SJCRH30 (cell line): ENCODE measurements at regions not wholly inside any gene's neighbourhood (a gene's known extent, or its start where the extent isn't known, plus 50 kb on each side); places are given as distances from the start of the nearest gene placed in this dataset.
"Not testable (repeated sequence)": the region's sequence is repeated elsewhere in the genome, so short reads cannot be mapped to it uniquely, and the experiment has no call there.

Experiments
- DNase-seq, 2 experiments: peaks; one replicate each; pipeline ENCODE4 v3.0.0-alpha.2; 2015 to 2020
- H3K27ac ChIP-seq: fragments of 250-450 bp; sonication (Bioruptor Pico); 2 replicates; pipeline ENCODE4 v1.5.1; 2020; ENCODE audit warnings: mild to moderate bottlenecking, moderate library complexity
- H3K27me3 ChIP-seq: fragments of 250-450 bp; sonication (Bioruptor Pico); 2 replicates; pipeline ENCODE4 v1.5.1; 2020; ENCODE audit warnings: mild to moderate bottlenecking, moderate library complexity
- H3K36me3 ChIP-seq: fragments of 250-450 bp; sonication (Bioruptor Pico); 2 replicates; pipeline ENCODE4 v1.5.1; 2020; ENCODE audit warnings: mild to moderate bottlenecking, moderate library complexity
- H3K4me1 ChIP-seq: fragments of 250-450 bp; sonication (Bioruptor Pico); 2 replicates; pipeline ENCODE4 v1.5.1; 2020; ENCODE audit warnings: mild to moderate bottlenecking, moderate library complexity
- H3K4me3 ChIP-seq: fragments of 250-450 bp; sonication (Bioruptor Pico); 2 replicates; pipeline ENCODE4 v1.5.1; 2020; ENCODE audit warnings: mild to moderate bottlenecking, moderate library complexity
- H3K9me3 ChIP-seq: fragments of 250-450 bp; sonication (Bioruptor Pico); replicated peaks from 2 replicates; pipeline ENCODE4 v1.5.1; 2020; ENCODE audit warnings: mild to moderate bottlenecking, moderate library complexity

- H3K9me3 ChIP-seq, result no peaks in the 10 kb centered on the region
- no peak overlapping the region for H3K27ac ChIP-seq
- no peaks in the 10 kb centered on the region for H3K4me1 ChIP-seq
- 0 out of 2 replicates have a peak, but pooled peaks cover 3% of the 10 kb centered on the region for H3K36me3 ChIP-seq
- no peak overlapping the region for H3K4me3 ChIP-seq
- H3K27me3 ChIP-seq, result no peaks in the 10 kb centered on the region
- no peak for DNase-seq
Measured at GRCh38 chr16:31708348-31708747, 165.3 kb upstream of the ZNF267 start.

GRCh38 chr16:31709181-31709580, 164.4 kb upstream of the ZNF267 start:
- Histone ChIP-seq H3K27me3 (no peaks in the 10 kb centered on the region), H3K36me3 (no peaks in the 10 kb centered on the region), H3K9me3 (no peaks in the 10 kb centered on the region), H3K4me1 (no peaks in the 10 kb centered on the region; the same call in 1 of the 2 replicates), H3K27ac (no peak overlapping the region), H3K4me3 (no peak overlapping the region)
- DNase-seq, result no peak

GRCh38 chr16:31710134-31710533, 163.5 kb upstream of the ZNF267 start:
- DNase-seq, result no peak
- Histone ChIP-seq H3K27me3 (no peaks in the 10 kb centered on the region), H3K9me3 (no peaks in the 10 kb centered on the region)

GRCh38 chr16:31710880-31711279, 162.7 kb upstream of the ZNF267 start:
- Histone ChIP-seq H3K27me3 (no peaks in the 10 kb centered on the region), H3K4me3 (no peak overlapping the region), H3K4me1 (no peaks in the 10 kb centered on the region; the same call in 1 of the 2 replicates), H3K36me3 (peaks cover 10% of the 10 kb centered on the region; the same call in 1 of the 2 replicates), H3K27ac (no peak overlapping the region), H3K9me3 (no peaks in the 10 kb centered on the region)
- no peak for DNase-seq

More at GRCh38 chr16:31710134-31710533, 163.5 kb upstream of the ZNF267 start:
- peaks cover 6% of the 10 kb centered on the region; the same call in 1 of the 2 replicates for H3K36me3 ChIP-seq
- H3K4me3 ChIP-seq, result no peak overlapping the region
- H3K4me1 ChIP-seq, result no peaks in the 10 kb centered on the region; the same call in 1 of the 2 replicates
- no peak overlapping the region for H3K27ac ChIP-seq

- no peak overlapping the region for H3K4me3 ChIP-seq
- H3K36me3 ChIP-seq, result peaks cover 10% of the 10 kb centered on the region; the same call in 1 of the 2 replicates
- H3K9me3 ChIP-seq, result no peaks in the 10 kb centered on the region
- H3K27ac ChIP-seq, result no peak overlapping the region
- DNase-seq, result no peak
- no peaks in the 10 kb centered on the region; the same call in 1 of the 2 replicates for H3K4me1 ChIP-seq
- H3K27me3 ChIP-seq, result no peaks in the 10 kb centered on the region
Measured at GRCh38 chr16:31711344-31711845, 162.2 kb upstream of the ZNF267 start.

GRCh38 chr16:31712064-31712540, 161.5 kb upstream of the ZNF267 start:
- DNase-seq, result no peak
- Histone ChIP-seq H3K9me3 (no peaks in the 10 kb centered on the region), H3K4me3 (no peak overlapping the region), H3K4me1 (no peaks in the 10 kb centered on the region; the same call in 1 of the 2 replicates), H3K27ac (no peak overlapping the region), H3K27me3 (no peaks in the 10 kb centered on the region), H3K36me3 (peaks cover 10% of the 10 kb centered on the region; the same call in 1 of the 2 replicates)

- peak; percentile 94 to 97 for DNase-seq
- Histone ChIP-seq H3K36me3 (peaks cover 10% of the 10 kb centered on the region; the same call in 1 of the 2 replicates), H3K27me3 (no peaks in the 10 kb centered on the region), H3K9me3 (no peaks in the 10 kb centered on the region), H3K4me3 (peak overlapping the region; percentile 81), H3K27ac (peak overlapping the region; percentile 90), H3K4me1 (no peaks in the 10 kb centered on the region; the same call in 1 of the 2 replicates)
Measured at GRCh38 chr16:31713071-31713944, 160.3 kb upstream of the ZNF267 start.

- Histone ChIP-seq H3K9me3 (no peaks in the 10 kb centered on the region), H3K27ac (peak overlapping the region; percentile 90), H3K27me3 (no peaks in the 10 kb centered on the region), H3K4me1 (no peaks in the 10 kb centered on the region; the same call in 1 of the 2 replicates), H3K4me3 (peak overlapping the region; percentile 81), H3K36me3 (peaks cover 10% of the 10 kb centered on the region; the same call in 1 of the 2 replicates)
- DNase-seq, result peak in 1 of 2 experiments; percentile 35
Measured at GRCh38 chr16:31713945-31714902, 159.4 kb upstream of the ZNF267 start.

- H3K27me3 ChIP-seq, result no peaks in the 10 kb centered on the region
- no peak overlapping the region for H3K27ac ChIP-seq
- peaks cover 10% of the 10 kb centered on the region; the same call in 1 of the 2 replicates for H3K36me3 ChIP-seq
- no peak for DNase-seq
- no peaks in the 10 kb centered on the region for H3K9me3 ChIP-seq
- H3K4me3 ChIP-seq, result no peak overlapping the region
- H3K4me1 ChIP-seq, result no peaks in the 10 kb centered on the region; the same call in 1 of the 2 replicates
Measured at GRCh38 chr16:31714903-31715504, 158.6 kb upstream of the ZNF267 start.

- Histone ChIP-seq H3K36me3 (peaks cover 10% of the 10 kb centered on the region; the same call in 1 of the 2 replicates), H3K27me3 (no peaks in the 10 kb centered on the region), H3K27ac (no peak overlapping the region), H3K9me3 (no peaks in the 10 kb centered on the region), H3K4me1 (no peaks in the 10 kb centered on the region; the same call in 1 of the 2 replicates), H3K4me3 (no peak overlapping the region)
- DNase-seq, result no peak
Measured at GRCh38 chr16:31715915-31716314, 157.7 kb upstream of the ZNF267 start.

- Histone ChIP-seq H3K4me1 (no peaks in the 10 kb centered on the region; the same call in 1 of the 2 replicates), H3K27me3 (no peaks in the 10 kb centered on the region), H3K4me3 (no peak overlapping the region), H3K36me3 (peaks cover 12% of the 10 kb centered on the region; the same call in 1 of the 2 replicates), H3K27ac (no peak overlapping the region), H3K9me3 (no peaks in the 10 kb centered on the region)
- DNase-seq, result no peak
Measured at GRCh38 chr16:31718998-31719397, 154.6 kb upstream of the ZNF267 start.

GRCh38 chr16:31727553-31727952, 146.1 kb upstream of the ZNF267 start:
- H3K36me3 ChIP-seq, result peaks cover 8% of the 10 kb centered on the region
- no peak overlapping the region for H3K27ac ChIP-seq
- no peak for DNase-seq
- no peaks in the 10 kb centered on the region for H3K4me1 ChIP-seq
- no peaks in the 10 kb centered on the region for H3K9me3 ChIP-seq
- no peak overlapping the region for H3K4me3 ChIP-seq
- no peaks in the 10 kb centered on the region for H3K27me3 ChIP-seq

- DNase-seq, result no peak
- Histone ChIP-seq H3K4me1 (no peaks in the 10 kb centered on the region), H3K4me3 (no peak overlapping the region), H3K9me3 (0 out of 2 replicates have a peak, but pooled peaks cover 2% of the 10 kb centered on the region), H3K27me3 (no peaks in the 10 kb centered on the region), H3K27ac (no peak overlapping the region), H3K36me3 (peaks cover 3% of the 10 kb centered on the region)
Measured at GRCh38 chr16:31734265-31734664, 139.3 kb upstream of the ZNF267 start.

- DNase-seq, H3K4me1 ChIP-seq, H3K27me3 ChIP-seq, H3K4me3 ChIP-seq, H3K27ac ChIP-seq, H3K9me3 ChIP-seq, H3K36me3 ChIP-seq: not testable (repeated sequence)
Measured at GRCh38 chr16:31745098-31745497, 128.5 kb upstream of the ZNF267 start.
